GM18499 (cell line): ENCODE measurements at regions not wholly inside any gene's neighbourhood (a gene's known extent, or its start where the extent isn't known, plus 50 kb on each side); places are given as distances from the start of the nearest gene placed in this dataset.

Source experiments
- ATAC-seq: cut with Tn5 transposase; IDR thresholded peaks from one replicate; pipeline ENCODE4 v1.9.1; 2021; ENCODE audit warnings: moderate number of reproducible peaks; ENCODE audit not compliant: insufficient read depth, unreplicated experiment

GRCh38 chr3:30349507-30349906 lies 256.9 kb upstream of the TGFBR2 start:
- ATAC-seq, result no peak

GRCh38 chr3:30350011-30350410 lies 256.4 kb upstream of the TGFBR2 start:
- ATAC-seq, result no peak

- ATAC-seq, result no peak
These were observed 255.5 kb upstream of the TGFBR2 start for GRCh38 chr3:30350901-30351300.

- ATAC-seq, result no peak
These were observed 253.7 kb upstream of the TGFBR2 start for GRCh38 chr3:30352410-30353318.

- peak; percentile 98 for ATAC-seq
These were observed 252.5 kb upstream of the TGFBR2 start for GRCh38 chr3:30353711-30354467.

- ATAC-seq, result no peak
These were observed 251.9 kb upstream of the TGFBR2 start for GRCh38 chr3:30354513-30354912.

- no peak for ATAC-seq
These were observed 251.4 kb upstream of the TGFBR2 start for GRCh38 chr3:30354972-30355371.

- peak; percentile 40 for ATAC-seq
These were observed 250.8 kb upstream of the TGFBR2 start for GRCh38 chr3:30355622-30356021.

- ATAC-seq, result no peak
These were observed 249.3 kb upstream of the TGFBR2 start for GRCh38 chr3:30356866-30357753.

GRCh38 chr3:30357897-30358296 lies 248.5 kb upstream of the TGFBR2 start:
- ATAC-seq, result no peak

GRCh38 chr3:30358871-30359270 lies 247.5 kb upstream of the TGFBR2 start:
- no peak for ATAC-seq

- no peak for ATAC-seq
These were observed 237.4 kb upstream of the TGFBR2 start for GRCh38 chr3:30368978-30369377.

- ATAC-seq, result no peak
These were observed 235.6 kb upstream of the TGFBR2 start for GRCh38 chr3:30370681-30371271.

- no peak for ATAC-seq
These were observed 233.6 kb upstream of the TGFBR2 start for GRCh38 chr3:30372837-30373236.

GRCh38 chr3:30384546-30385072 lies 221.8 kb upstream of the TGFBR2 start:
- no peak for ATAC-seq

- ATAC-seq, result no peak
These were observed 213.3 kb upstream of the TGFBR2 start for GRCh38 chr3:30393079-30393478.

- no peak for ATAC-seq
These were observed 209.4 kb upstream of the TGFBR2 start for GRCh38 chr3:30397030-30397429.

- ATAC-seq, result no peak
These were observed 206.8 kb upstream of the TGFBR2 start for GRCh38 chr3:30399394-30400181.

- no peak for ATAC-seq
These were observed 205.5 kb upstream of the TGFBR2 start for GRCh38 chr3:30400926-30401325.
